OCI-LY1 (cell line): ENCODE measurements at regions not wholly inside any gene's neighbourhood (a gene's known extent, or its start where the extent isn't known, plus 50 kb on each side); places are given as distances from the start of the nearest gene placed in this dataset.

ENCODE experiments used
- H2AFZ ChIP-seq: fragments of 200-600 bp; sonication (generic), shearing (Covaris generic); 2 replicates; pipeline ENCODE4 v1.6.0; 2014; ENCODE audit warnings: antibody characterized with exemption, mild to moderate bottlenecking, low read length
- H3F3A ChIP-seq: fragments of 200-600 bp; sonication (generic), shearing (Covaris generic); 2 replicates; pipeline ENCODE4 v1.6.0; 2014; ENCODE audit warnings: mild to moderate bottlenecking, antibody characterized with exemption, low read length, moderate library complexity; ENCODE audit not compliant: insufficient read depth
- H3K27ac ChIP-seq: fragments of 200-600 bp; sonication (generic); 2 replicates; pipeline ENCODE4 v1.5.1; 2014; ENCODE audit warnings: low read length, mixed run types, mild to moderate bottlenecking, low read depth; ENCODE audit not compliant: poor library complexity, severe bottlenecking
- H3K27me3 ChIP-seq: fragments of 200-600 bp; sonication (generic); 2 replicates; pipeline ENCODE4 v1.6.0; 2014; ENCODE audit warnings: antibody characterized with exemption, mild to moderate bottlenecking, low read length, moderate library complexity; ENCODE audit not compliant: insufficient read depth
- H3K36me3 ChIP-seq: fragments of 200-600 bp; sonication (generic); 2 replicates; pipeline ENCODE4 v1.6.1; 2014; ENCODE audit warnings: mild to moderate bottlenecking, antibody characterized with exemption, low read length, moderate library complexity, mixed read lengths; ENCODE audit not compliant: insufficient read depth
- H3K4me1 ChIP-seq: fragments of 200-600 bp; sonication (generic); 2 replicates; pipeline ENCODE4 v1.5.1; 2014; ENCODE audit warnings: mild to moderate bottlenecking, low read length, moderate library complexity; ENCODE audit not compliant: insufficient read depth, severe bottlenecking
- H3K4me2 ChIP-seq: fragments of 200-600 bp; sonication (generic), shearing (Covaris generic); 2 replicates; pipeline ENCODE4 v1.6.1; 2014; ENCODE audit warnings: low read length
- H3K4me3 ChIP-seq: fragments of 200-600 bp; sonication (generic); 2 replicates; pipeline ENCODE4 v1.5.1; 2014; ENCODE audit warnings: low read length, low read depth, mild to moderate bottlenecking, mixed read lengths; ENCODE audit not compliant: poor library complexity, severe bottlenecking
- H3K79me2 ChIP-seq: fragments of 200-600 bp; shearing (Covaris generic); 2 replicates; pipeline ENCODE4 v1.6.1; 2016; ENCODE audit warnings: mixed run types, low read length, mixed read lengths; ENCODE audit not compliant: insufficient read depth
- H3K9ac ChIP-seq: fragments of 200-600 bp; sonication (generic), shearing (Covaris generic); 2 replicates; pipeline ENCODE4 v1.6.1; 2014; ENCODE audit warnings: mild to moderate bottlenecking, low read length, mixed read lengths
- H3K9me2 ChIP-seq: fragments of 200-600 bp; sonication (generic), shearing (Covaris generic); 2 replicates; pipeline ENCODE4 v1.6.1; 2014; ENCODE audit warnings: low read depth, mild to moderate bottlenecking, low read length, mixed read lengths
- H3K9me3 ChIP-seq: fragments of 200-600 bp; shearing (Covaris generic); 2 replicates; pipeline ENCODE4 v1.6.1; 2014; ENCODE audit warnings: low read length, mixed read lengths
- H4K20me1 ChIP-seq: fragments of 200-600 bp; sonication (generic), shearing (Covaris generic); 2 replicates; pipeline ENCODE4 v1.6.0; 2016; ENCODE audit warnings: mild to moderate bottlenecking, low read length; ENCODE audit not compliant: insufficient read depth
- CTCF ChIP-seq: fragments of 200-600 bp; sonication (generic), shearing (Covaris generic); IDR thresholded peaks from 2 replicates; pipeline ENCODE4 v1.5.1; 2017; ENCODE audit warnings: mild to moderate bottlenecking, antibody characterized with exemption, low read length, moderate library complexity, mixed read lengths
- EZH2 ChIP-seq: fragments of 200-600 bp; sonication (generic), shearing (Covaris generic); IDR thresholded peaks from 2 replicates; pipeline ENCODE4 v1.8.0; 2017; ENCODE audit warnings: borderline replicate concordance, mixed run types, mild to moderate bottlenecking, antibody characterized with exemption, low read length, moderate library complexity, mixed read lengths

- Histone ChIP-seq H3K36me3 (no peaks in the 10 kb centered on the region), H3K79me2 (no peaks in the 10 kb centered on the region), H3K9ac (no peak overlapping the region), H3K4me1 (no peaks in the 10 kb centered on the region), H3K4me2 (no peak overlapping the region), H2AFZ (no peak overlapping the region), H3K4me3 (no peak overlapping the region), H3F3A (no peaks in the 10 kb centered on the region), H3K27ac (no peak overlapping the region), H3K9me3 (no peaks in the 10 kb centered on the region), H3K9me2 (no peaks in the 10 kb centered on the region), H4K20me1 (no peaks in the 10 kb centered on the region), H3K27me3 (no peaks in the 10 kb centered on the region)
- TF ChIP-seq CTCF, result no peak
- no peak for TF ChIP-seq EZH2
Observed at GRCh38 chr20:6622041-6622440, 145.4 kb upstream of the BMP2 start.

- Histone ChIP-seq H3K9ac (no peak overlapping the region), H3K4me2 (no peak overlapping the region), H3K9me2 (no peaks in the 10 kb centered on the region), H3K4me3 (no peak overlapping the region), H3K36me3 (no peaks in the 10 kb centered on the region), H2AFZ (no peak overlapping the region), H3K9me3 (no peaks in the 10 kb centered on the region), H3F3A (no peaks in the 10 kb centered on the region), H3K27me3 (no peaks in the 10 kb centered on the region), H3K27ac (no peak overlapping the region), H4K20me1 (no peaks in the 10 kb centered on the region), H3K4me1 (no peaks in the 10 kb centered on the region), H3K79me2 (no peaks in the 10 kb centered on the region)
- TF ChIP-seq CTCF (no peak), EZH2 (no peak)
Observed at GRCh38 chr20:6618051-6618450, 149.4 kb upstream of the BMP2 start.

GRCh38 chr20:6616421-6616820 is 151.1 kb upstream of the BMP2 start:
- H3K4me1 ChIP-seq, result no peaks in the 10 kb centered on the region
- H3K27ac ChIP-seq, result no peak overlapping the region
- no peak overlapping the region for H3K9ac ChIP-seq
- H3K4me2 ChIP-seq, result no peak overlapping the region
- no peak overlapping the region for H2AFZ ChIP-seq
- H3K9me2 ChIP-seq, result no peaks in the 10 kb centered on the region
- H3K36me3 ChIP-seq, result no peaks in the 10 kb centered on the region
- H3K9me3 ChIP-seq, result no peaks in the 10 kb centered on the region
- no peaks in the 10 kb centered on the region for H3K79me2 ChIP-seq
- no peaks in the 10 kb centered on the region for H4K20me1 ChIP-seq
- TF ChIP-seq EZH2 (no peak), CTCF (no peak)
- no peaks in the 10 kb centered on the region for H3K27me3 ChIP-seq
- no peaks in the 10 kb centered on the region for H3F3A ChIP-seq
- H3K4me3 ChIP-seq, result no peak overlapping the region
